HG02884 (cell line): ENCODE measurements at regions not wholly inside any gene's neighbourhood (a gene's known extent, or its start where the extent isn't known, plus 50 kb on each side); places are given as distances from the start of the nearest gene placed in this dataset.
"Not testable (repeated sequence)": the region's sequence is repeated elsewhere in the genome, so short reads cannot be mapped to it uniquely, and the experiment has no call there.

Experiments
- ATAC-seq: cut with Tn5 transposase; IDR thresholded peaks from one replicate; pipeline ENCODE4 v1.9.1; 2021; ENCODE audit warnings: mild to moderate bottlenecking, moderate library complexity; ENCODE audit not compliant: unreplicated experiment

GRCh38 chr2:66632882-66633281, 198.0 kb downstream of the MEIS1 start:
- ATAC-seq: not testable (repeated sequence)

GRCh38 chr2:66633631-66634030, 198.7 kb downstream of the MEIS1 start:
- ATAC-seq: no peak

GRCh38 chr2:66634784-66635183, 199.9 kb downstream of the MEIS1 start:
- ATAC-seq: no peak

GRCh38 chr2:66641685-66642084, 206.8 kb downstream of the MEIS1 start:
- no peak for ATAC-seq

GRCh38 chr2:66648081-66648480, 213.2 kb downstream of the MEIS1 start:
- ATAC-seq: not testable (repeated sequence)

GRCh38 chr2:66649006-66649405, 214.1 kb downstream of the MEIS1 start:
- no peak for ATAC-seq

- ATAC-seq: no peak
Measured at GRCh38 chr2:66651295-66651694, 216.4 kb downstream of the MEIS1 start.

- no peak for ATAC-seq
Measured at GRCh38 chr2:66660804-66661203, 225.9 kb downstream of the MEIS1 start.

GRCh38 chr2:66661253-66662173, 226.6 kb downstream of the MEIS1 start:
- ATAC-seq: no peak

GRCh38 chr2:66665124-66665984, 230.4 kb downstream of the MEIS1 start:
- no peak for ATAC-seq

- ATAC-seq: no peak
Measured at GRCh38 chr2:66667301-66667700, 232.4 kb downstream of the MEIS1 start.

- ATAC-seq: no peak
Measured at GRCh38 chr2:66673286-66673685, 238.4 kb downstream of the MEIS1 start.

GRCh38 chr2:66674087-66674486, 239.2 kb downstream of the MEIS1 start:
- ATAC-seq: no peak

GRCh38 chr2:66675591-66675990, 240.7 kb downstream of the MEIS1 start:
- ATAC-seq: no peak

GRCh38 chr2:66679442-66679841, 244.5 kb downstream of the MEIS1 start:
- ATAC-seq: no peak

- no peak for ATAC-seq
Measured at GRCh38 chr2:66682476-66682875, 247.6 kb downstream of the MEIS1 start.

- no peak for ATAC-seq
Measured at GRCh38 chr2:66683064-66683463, 248.1 kb downstream of the MEIS1 start.

GRCh38 chr2:66683599-66683998, 248.7 kb downstream of the MEIS1 start:
- ATAC-seq: no peak

- ATAC-seq: no peak
Measured at GRCh38 chr2:66684289-66684688, 249.4 kb downstream of the MEIS1 start.

- no peak for ATAC-seq
Measured at GRCh38 chr2:66686755-66687154, 251.8 kb downstream of the MEIS1 start.

- ATAC-seq: no peak
Measured at GRCh38 chr2:66688951-66689350, 254.0 kb downstream of the MEIS1 start.
